ENCODE measurements at regions not wholly inside any gene's neighbourhood (a gene's known extent, or its start where the extent isn't known, plus 50 kb on each side); places are given as distances from the start of the nearest gene placed in this dataset.

GRCh38 chr21:34009193-34009592 lies 64.2 kb upstream of the MRPS6 start:
- TF ChIP-seq CTCF (IDR thresholded peaks at IDR 0.05; ENCODE audit: low read depth, low read length) = no peak

GRCh38 chr21:34008618-34009017 lies 64.8 kb upstream of the MRPS6 start:
- TF ChIP-seq CTCF (IDR thresholded peaks at IDR 0.05; ENCODE audit: low read depth, low read length) = no peak
- Histone ChIP-seq H3K4me3 (ENCODE audit: low read depth, low read length) (no peak overlapping the region), H3K27me3 (ENCODE audit: insufficient read depth, low read depth, severe bottlenecking) (peaks cover 95% of the 10 kb centered on the region), H3K36me3 (no peaks in the 10 kb centered on the region), H3K27ac (no peak overlapping the region), H3K9me3 (ENCODE audit: severe bottlenecking) (peaks cover 35% of the 10 kb centered on the region)
- DNase-seq = no peak

More at GRCh38 chr21:34009193-34009592, 64.2 kb upstream of the MRPS6 start:
- no peak for DNase-seq
- peaks cover 35% of the 10 kb centered on the region for H3K9me3 ChIP-seq (ENCODE audit: severe bottlenecking)
- no peaks in the 10 kb centered on the region for H3K36me3 ChIP-seq
- H3K27me3 ChIP-seq (ENCODE audit: insufficient read depth, low read depth, severe bottlenecking) = peaks cover 95% of the 10 kb centered on the region
- no peak overlapping the region for H3K27ac ChIP-seq
- H3K4me3 ChIP-seq (ENCODE audit: low read depth, low read length) = no peak overlapping the region

DNA sequence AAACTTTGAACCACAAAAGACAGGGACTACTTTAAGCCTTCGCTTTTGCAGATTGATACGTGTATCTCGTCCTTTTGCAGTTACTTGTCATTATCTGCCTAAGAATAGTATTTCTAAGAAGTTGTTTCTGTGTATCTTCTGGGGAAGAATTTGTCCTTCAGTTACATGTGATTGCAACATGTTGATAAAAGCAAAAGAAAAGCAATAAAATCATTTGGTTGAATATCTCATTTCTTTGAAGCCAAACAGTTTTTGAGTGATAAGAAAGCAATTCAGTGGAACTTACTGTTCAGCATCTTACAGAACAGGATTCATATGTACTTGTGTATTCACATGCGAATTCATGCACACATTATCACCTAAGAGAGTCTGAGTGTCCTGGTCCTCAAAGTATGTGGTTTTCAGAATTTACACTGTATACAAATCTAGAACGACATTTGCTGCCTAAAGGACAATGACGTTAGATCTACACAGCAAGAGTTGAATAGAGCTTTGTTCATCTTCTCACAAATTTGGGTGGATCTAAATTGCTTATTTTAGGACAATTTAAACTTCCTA lies 66.7 kb upstream of the MRPS6 start:
- Histone ChIP-seq H3K27ac (no peak overlapping the region), H3K9me3 (ENCODE audit: severe bottlenecking) (peaks cover 23% of the 10 kb centered on the region), H3K36me3 (no peaks in the 10 kb centered on the region), H3K27me3 (ENCODE audit: insufficient read depth, low read depth, severe bottlenecking) (peaks cover 94% of the 10 kb centered on the region), H3K4me3 (ENCODE audit: low read depth, low read length) (no peak overlapping the region)
- no peak for TF ChIP-seq CTCF (IDR thresholded peaks at IDR 0.05; ENCODE audit: low read depth, low read length)
- DNase-seq = no peak

GRCh38 chr21:34004974-34005373 lies 68.4 kb upstream of the MRPS6 start:
- peaks cover 13% of the 10 kb centered on the region for H3K9me3 ChIP-seq (ENCODE audit: severe bottlenecking)
- no peak overlapping the region for H3K27ac ChIP-seq
- no peak for TF ChIP-seq CTCF (IDR thresholded peaks at IDR 0.05; ENCODE audit: low read depth, low read length)
- H3K27me3 ChIP-seq (ENCODE audit: insufficient read depth, low read depth, severe bottlenecking) = peaks cover 97% of the 10 kb centered on the region
- no peaks in the 10 kb centered on the region for H3K36me3 ChIP-seq
- DNase-seq = no peak
- H3K4me3 ChIP-seq (ENCODE audit: low read depth, low read length) = no peak overlapping the region

DNA sequence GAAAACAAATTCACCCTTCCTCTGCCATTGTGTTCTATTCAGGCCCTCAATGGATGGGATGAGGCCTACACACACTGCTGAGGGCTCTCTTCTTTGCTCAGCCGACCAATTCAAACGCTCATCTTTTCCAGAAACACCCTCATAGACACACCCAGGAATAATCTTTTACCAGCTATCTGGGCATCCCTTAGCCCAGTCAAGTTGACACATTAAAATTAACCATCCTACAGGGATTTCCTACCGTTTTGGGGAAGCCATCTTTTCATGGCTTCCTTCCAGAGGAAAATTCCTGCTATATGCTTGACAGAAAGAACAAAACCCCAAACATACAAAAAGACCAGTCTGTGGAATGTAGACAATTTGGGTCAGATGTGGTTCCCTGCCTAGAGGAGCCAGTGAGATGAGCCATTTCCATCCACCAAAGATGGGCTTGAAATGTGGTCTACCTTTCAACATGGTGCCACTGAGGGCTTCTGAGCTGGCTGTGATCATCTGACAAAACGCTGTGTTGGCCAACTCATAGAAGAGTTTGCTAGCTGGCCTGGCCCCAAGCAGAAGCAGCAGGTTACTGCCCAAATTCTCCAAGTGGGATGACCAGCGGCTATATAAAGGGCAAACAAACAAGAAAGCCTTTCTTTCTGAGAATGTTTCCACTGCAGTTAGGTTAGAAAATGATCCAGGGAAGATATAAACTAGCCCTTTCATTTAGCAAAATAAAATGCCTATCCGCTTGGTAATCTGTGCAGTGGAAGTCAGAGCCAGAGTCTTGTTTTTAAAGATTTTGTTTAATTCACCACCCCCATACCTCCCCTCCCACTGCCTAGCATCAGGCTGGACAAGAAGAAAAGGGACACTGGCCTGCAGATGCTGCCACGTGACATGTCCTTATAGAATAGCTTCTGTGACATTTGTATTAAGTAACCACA lies 69.1 kb upstream of the MRPS6 start:
- Histone ChIP-seq H3K4me3 (ENCODE audit: low read depth, low read length) (no peak overlapping the region), H3K9me3 (ENCODE audit: severe bottlenecking) (peaks cover 13% of the 10 kb centered on the region), H3K36me3 (no peaks in the 10 kb centered on the region), H3K27ac (no peak overlapping the region), H3K27me3 (ENCODE audit: insufficient read depth, low read depth, severe bottlenecking) (peaks cover 97% of the 10 kb centered on the region)
- no peak for DNase-seq
- TF ChIP-seq CTCF (IDR thresholded peaks at IDR 0.05; ENCODE audit: low read depth, low read length) = no peak
